Limb (tissue), 2 donors: ENCODE measurements at regions not wholly inside any gene's neighbourhood (a gene's known extent, or its start where the extent isn't known, plus 50 kb on each side); places are given as distances from the start of the nearest gene placed in this dataset.
"Not testable (repeated sequence)": the region's sequence is repeated elsewhere in the genome, so short reads cannot be mapped to it uniquely, and the experiment has no call there.

Experiments used
- DNase-seq, 2 donors: peaks; one replicate each; pipeline ENCODE4 v3.0.0-alpha.2; 2016; ENCODE audit errors: extremely low spot score in 2 of 2

GRCh38 chr14:28102814-28103213 lies 663.8 kb upstream of the FOXG1 start:
- DNase-seq: no peak

- no peak for DNase-seq
Observed at GRCh38 chr14:28113311-28113710, 653.3 kb upstream of the FOXG1 start.

DNA sequence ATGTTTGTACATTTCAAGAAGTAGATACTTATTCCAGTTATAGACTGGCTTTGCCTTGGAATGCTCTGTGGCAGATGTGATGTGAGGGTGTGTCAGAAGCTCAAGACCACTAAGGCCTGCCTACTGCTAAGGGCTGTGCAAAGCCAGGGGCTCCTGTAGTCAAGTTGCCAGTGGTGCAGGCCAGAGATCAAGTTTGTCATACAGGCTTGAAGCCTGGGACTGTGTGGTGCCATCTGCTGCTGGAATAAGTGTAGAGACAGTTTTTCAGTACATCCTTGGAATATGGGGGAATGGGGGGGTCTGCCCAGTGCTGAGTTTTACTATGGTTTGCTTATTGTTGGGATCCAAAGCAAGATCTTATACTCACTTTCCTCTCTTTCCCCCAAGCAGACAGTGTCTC lies 649.9 kb upstream of the FOXG1 start:
- DNase-seq: no peak

DNA sequence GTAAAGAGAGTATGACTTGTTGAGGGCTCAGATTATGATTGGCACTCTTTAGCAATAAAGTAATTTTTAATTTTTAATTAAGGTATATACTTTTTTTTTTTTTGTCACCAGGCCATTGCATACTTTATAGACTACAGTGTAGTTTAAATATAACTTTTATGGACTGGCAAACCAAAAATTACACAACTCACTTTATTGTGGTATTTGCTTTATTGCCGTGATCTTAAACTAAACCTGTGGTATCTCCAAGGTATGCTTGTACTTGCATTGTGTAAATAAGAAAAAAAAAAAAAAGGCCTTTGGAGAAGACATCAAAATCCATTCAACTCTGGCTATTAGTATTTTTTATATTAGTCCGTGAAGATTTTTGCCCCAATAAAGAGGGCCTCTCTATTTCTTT lies 646.7 kb upstream of the FOXG1 start:
- DNase-seq: no peak

DNA sequence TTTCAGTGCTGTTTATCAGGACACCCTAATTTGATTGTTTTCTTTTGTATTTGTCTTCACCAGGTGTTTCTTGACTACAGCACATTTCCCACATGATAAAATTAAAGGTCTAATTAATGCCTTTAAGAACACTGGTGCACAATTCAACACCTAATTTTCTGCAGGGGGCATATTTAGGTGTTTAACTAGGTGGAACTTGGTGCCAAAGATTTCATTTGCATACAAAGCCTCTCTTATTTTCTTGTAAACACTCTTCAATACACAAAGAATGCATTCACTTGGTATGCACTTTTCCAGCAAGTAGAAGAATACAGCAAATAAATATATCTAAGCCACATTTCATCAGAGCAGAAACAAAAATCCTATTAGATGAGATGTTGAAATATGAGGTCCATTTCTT lies 646.2 kb upstream of the FOXG1 start:
- DNase-seq: no peak

DNA sequence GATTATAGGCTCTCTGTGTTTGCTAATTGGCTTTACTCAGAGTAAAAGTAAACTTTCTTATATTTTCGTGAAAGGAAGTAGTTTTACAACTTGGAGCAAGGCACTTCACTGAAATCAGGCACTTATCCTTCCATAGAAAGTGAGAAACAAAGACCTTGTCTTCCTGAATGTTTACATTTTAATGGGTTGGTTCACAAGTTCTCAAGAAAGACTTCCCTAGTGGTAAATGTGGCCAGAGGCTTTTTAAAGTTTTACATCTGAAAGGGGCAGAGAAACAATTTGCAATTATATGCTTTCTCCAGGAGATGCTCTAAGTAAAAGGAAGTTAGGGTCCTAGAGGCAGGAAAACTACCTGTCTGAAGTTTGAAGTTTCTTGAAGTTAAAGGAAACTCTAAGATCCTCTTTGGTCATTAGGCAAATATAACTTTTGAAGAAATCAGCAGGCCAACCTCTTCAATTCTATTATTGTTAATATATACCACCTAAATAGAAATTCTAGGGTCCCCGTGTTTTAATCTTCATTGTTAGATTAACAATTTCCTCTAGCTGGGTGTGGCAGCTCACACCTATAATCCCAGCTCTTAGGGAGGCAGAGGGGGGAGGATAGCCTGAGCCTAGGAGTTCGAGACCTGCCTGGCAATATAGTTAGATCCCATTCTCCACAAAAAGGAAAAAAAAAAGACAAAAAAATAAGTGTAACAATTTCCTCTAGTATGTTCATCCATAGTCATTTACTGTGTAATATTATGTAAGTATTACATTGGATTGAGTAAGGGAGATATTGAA lies 644.9 kb upstream of the FOXG1 start:
- no peak for DNase-seq

DNA sequence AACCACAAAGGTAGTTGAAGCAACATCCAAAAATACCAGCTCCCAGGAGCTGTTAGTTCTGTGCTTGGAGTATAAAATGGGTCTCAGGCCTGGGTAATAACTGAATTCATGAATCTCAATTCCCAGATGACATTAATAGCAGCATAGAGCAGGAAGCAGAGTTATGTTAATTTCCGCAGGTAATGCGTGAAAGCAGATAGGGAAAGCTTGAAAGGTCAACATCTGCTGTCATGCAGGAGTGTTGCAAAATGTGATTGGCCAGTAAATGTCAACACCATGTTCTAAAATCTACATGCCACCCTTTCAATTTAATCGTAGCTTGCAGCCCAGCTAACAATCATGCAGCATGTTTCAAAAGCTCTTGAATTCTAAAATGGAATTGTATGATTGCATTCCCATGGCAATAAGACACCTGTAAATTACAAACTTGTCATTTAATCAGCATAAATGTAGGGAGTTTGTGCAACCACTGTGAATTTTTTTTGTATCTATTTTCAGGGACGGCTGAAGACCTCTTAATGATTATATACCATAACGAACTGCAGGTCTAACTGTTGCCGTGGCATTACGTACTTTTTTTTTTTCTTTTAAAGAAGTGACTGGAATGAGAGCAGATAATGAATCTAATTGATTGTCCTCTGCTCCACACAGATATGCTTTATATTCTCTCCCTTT lies 635.8 kb upstream of the FOXG1 start:
- no peak for DNase-seq

DNA sequence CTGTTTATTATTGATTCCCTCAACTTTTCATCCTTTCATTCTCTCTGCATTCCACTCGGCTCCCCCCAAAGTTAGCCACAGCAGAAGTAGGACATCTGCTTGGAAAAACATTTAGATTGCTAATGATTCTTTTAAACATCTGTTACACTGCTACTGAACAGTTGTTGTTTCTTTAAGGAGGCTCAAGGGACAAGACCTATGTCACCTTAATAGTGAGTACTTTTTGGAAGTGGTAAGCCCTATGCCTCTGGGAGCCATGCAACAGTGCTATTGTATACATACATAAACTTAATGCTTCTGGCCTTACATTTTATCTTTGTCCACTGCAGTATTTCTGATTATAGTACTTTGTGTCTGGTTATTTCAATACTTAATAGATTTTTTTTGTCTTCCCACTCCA lies 628.2 kb upstream of the FOXG1 start:
- DNase-seq: no peak

DNA sequence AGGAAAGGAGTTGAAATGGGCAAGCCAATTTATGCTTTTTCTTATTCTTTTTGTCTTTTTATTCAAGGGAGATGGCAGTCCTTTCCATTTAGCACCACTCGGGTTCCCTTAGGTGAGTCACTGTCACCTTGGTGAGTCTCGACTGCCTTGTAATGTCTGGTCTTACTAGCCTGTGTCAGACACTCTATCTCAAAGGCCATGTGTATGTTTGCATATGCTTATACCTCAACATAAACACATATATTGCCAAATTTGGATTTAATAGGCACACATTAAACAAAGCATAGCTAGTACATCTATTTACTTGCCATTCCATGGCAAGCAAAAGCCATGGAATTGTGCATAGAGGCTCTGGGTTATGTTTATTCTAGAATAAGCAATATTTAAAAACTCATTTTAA lies 624.9 kb upstream of the FOXG1 start:
- no peak for DNase-seq

DNA sequence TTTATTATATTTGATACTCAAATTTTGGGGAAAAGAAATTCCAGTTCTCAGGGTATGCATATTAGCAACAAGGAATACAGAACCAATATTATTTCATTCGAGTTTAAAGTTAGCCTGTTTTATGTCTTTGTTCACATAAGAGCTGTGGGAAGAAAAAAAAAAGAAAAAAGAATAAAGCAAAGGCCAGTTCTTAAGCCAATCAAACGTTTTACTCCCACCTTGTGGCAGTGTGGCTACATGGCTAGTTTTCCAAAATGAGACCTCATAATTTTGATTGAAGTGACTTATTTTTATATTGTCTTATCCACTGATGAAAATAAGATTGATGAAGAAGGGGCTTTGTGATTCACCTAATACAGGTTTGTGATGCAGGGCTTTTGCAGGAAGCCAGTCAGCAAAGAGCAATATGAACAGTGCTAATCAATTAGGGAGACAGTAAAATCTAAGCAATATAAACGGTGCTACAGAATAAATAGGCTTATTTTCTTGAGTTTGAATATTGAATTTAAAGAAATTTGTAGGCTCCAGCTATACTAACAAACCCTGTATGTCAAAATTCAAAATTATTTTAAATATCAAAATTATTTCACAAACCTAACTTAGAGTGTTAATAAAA lies 624.1 kb upstream of the FOXG1 start:
- peak in 1 of 2 donors; percentile 19 for DNase-seq

GRCh38 chr14:28143316-28143715 lies 623.3 kb upstream of the FOXG1 start:
- no peak for DNase-seq

DNA sequence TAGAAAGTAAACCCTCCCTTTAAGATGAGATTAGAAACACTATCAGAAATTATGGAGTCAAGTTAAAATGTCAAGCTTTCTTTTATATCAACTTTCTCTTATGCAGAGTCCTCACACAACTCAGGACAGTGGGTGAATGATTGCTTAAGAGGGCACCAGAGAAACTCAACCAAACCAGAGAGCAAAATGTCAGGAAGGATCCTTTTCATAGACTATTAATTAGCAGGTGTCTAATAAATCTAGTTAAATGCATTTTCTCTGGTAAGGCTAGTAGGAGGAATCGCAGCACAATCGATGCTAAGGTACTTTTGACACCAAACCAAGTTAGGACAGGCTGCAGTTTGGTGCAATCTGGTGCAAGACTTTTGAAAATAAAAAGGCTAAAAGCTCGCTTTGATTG lies 614.7 kb upstream of the FOXG1 start:
- no peak for DNase-seq

DNA sequence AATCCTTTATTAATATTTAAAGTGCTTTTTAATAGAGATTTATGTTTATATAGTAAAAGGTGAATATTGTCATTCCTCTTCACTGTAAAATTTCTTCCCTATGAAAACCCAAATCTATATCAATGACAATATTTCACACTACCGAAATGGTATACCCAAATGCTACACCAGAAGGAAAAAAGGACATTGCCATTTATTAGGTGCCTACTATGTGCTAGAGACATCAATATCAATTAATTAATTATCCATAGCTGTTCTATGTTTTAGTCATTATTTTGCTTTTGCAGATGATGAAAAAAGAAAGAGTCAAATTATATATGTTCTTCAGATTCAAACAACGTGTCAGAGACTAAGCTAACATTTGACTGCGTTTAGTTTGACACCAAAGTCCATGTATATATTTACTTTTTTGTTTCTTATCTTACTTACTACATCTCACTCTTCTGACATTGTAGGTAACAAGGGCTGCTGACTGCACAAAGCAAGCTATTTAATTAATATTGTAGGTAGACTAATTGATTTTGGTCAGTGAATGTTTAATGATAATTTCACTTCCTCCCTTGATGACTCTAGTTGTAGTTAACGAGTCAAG lies 614.0 kb upstream of the FOXG1 start:
- no peak for DNase-seq

- no peak for DNase-seq
Observed at GRCh38 chr14:28157289-28157869, 609.2 kb upstream of the FOXG1 start.

GRCh38 chr14:28157887-28158791 lies 608.4 kb upstream of the FOXG1 start:
- DNase-seq: no peak

GRCh38 chr14:28161040-28161439 lies 605.5 kb upstream of the FOXG1 start:
- no peak for DNase-seq

- DNase-seq: no peak
Observed at GRCh38 chr14:28163233-28163632, 603.4 kb upstream of the FOXG1 start.

DNA sequence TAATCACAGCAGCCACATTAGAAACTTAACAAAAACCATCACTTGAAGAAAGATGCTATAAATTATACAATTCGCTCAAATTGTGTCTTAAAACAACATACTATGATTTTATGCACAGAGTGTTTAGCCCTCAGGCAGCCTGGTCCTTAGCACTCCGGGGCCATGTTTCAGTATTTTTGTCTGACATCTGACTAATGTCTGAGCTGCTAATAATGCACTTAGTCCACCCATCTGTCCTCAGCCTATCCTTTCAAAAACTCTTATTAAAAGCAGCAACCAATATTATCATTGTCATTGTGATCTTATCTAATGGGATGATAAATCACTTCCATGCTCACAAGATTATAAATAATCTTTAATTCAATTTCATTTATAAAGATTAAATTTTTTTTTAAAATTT lies 602.7 kb upstream of the FOXG1 start:
- DNase-seq: no peak

DNA sequence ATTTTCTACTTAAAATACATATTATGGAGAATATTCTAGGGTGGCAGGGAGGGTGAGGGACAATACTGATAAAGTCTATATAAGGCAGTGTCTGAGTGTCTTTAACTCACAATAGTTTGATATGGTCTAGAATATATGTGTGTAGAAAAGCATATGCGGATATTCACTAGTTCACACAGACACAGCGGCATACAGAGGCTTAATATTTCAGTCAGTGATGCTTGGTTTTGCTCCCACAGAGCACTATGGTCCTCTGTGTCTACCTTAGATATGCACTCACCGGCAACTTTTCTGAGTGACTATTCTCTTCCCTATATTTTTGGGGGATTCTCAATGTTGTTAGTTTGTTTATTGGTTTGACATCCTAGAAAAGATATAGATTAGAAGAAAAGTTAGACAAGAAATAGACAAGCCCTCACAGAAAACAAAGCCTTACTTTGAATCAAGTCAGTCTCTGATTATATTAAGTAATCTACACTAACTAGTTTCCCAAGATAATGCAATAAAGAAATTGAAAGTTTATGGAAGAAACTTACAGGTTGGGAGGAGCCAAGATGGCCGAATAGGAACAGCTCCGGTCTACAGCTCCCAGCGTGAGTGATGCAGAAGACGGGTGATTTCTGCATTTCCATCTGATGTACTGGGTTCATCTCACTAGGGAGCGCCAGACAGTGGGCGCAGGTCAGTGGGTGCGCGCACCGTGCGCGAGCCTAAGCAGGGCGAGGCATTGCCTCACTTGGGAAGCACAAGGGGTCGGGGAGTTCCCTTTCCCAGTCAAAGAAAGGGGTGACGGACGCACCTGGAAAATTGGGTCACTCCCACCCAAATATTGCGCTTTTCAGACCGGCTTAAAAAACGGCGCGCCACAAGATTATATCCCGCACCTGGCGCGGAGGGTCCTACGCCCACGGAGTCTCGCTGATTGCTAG lies 578.4 kb upstream of the FOXG1 start:
- not testable (repeated sequence) for DNase-seq

DNA sequence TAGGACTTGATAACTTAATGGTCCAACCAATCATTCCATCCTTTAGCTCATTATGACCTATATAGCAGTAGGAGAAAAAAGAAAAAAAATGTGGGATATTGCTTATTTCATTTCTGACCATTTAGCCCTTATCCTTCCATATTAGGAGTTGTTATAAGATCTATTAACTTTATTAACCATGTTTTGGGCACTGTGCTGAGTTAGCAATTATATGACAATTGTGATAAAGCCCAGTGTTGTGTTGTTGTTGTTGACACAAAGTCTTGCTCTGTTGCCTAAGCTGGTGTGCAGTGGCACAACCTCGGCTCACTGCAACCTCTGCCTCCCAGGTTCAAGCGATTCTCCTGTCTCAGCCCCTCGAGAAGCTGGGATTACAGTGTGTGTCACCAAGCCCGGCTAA lies 569.7 kb upstream of the FOXG1 start:
- no peak for DNase-seq
